ENCODE measurements at regions not wholly inside any gene's neighbourhood (a gene's known extent, or its start where the extent isn't known, plus 50 kb on each side); places are given as distances from the start of the nearest gene placed in this dataset.

GRCh38 chr2:122021941-122022340, 266.5 kb downstream of the TSN start:
- H3K4me2 ChIP-seq: no peak overlapping the region

GRCh38 chr2:122022531-122022930, 267.1 kb downstream of the TSN start:
- H3K4me3 ChIP-seq: no peak overlapping the region
- H3K4me1 ChIP-seq: peaks cover 0 to 24% (median 4%) of the 10 kb centered on the region in 10 experiments; a peak in 7 of 20 replicates
- H3K36me3 ChIP-seq: no peaks in the 10 kb centered on the region
- no peaks in the 10 kb centered on the region for H3K27me3 ChIP-seq
- no peak overlapping the region for H3K27ac ChIP-seq
- no peak for TF ChIP-seq Cebpa-rat (IDR thresholded peaks at IDR 0.05)
- peak overlapping the region in 4 of 11 experiments; percentile 5 to 43 (median 26); a peak in 4 of 22 replicates for H3K4me2 ChIP-seq
- H4K20me1 ChIP-seq: no peaks in the 10 kb centered on the region
- peaks cover 0 to 8% (median 0%) of the 10 kb centered on the region in 11 experiments; a peak in 5 of 22 replicates for H3K9me3 ChIP-seq (replicated peaks in 1 of 11)
- H3K9ac ChIP-seq: no peak overlapping the region

More at GRCh38 chr2:122021941-122022340, 266.5 kb downstream of the TSN start:
- no peaks in the 10 kb centered on the region for H3K27me3 ChIP-seq
- peaks cover 0 to 24% (median 4%) of the 10 kb centered on the region in 10 experiments; a peak in 7 of 20 replicates for H3K4me1 ChIP-seq
- no peak for TF ChIP-seq Cebpa-rat (IDR thresholded peaks at IDR 0.05)
- no peaks in the 10 kb centered on the region for H3K36me3 ChIP-seq
- no peaks in the 10 kb centered on the region for H4K20me1 ChIP-seq
- no peak overlapping the region for H3K9ac ChIP-seq
- no peak overlapping the region for H3K4me3 ChIP-seq
- no peak overlapping the region for H3K27ac ChIP-seq
- peaks cover 0 to 8% (median 0%) of the 10 kb centered on the region in 11 experiments; a peak in 5 of 22 replicates for H3K9me3 ChIP-seq (replicated peaks in 1 of 11)

GRCh38 chr2:122023059-122023864, 267.8 kb downstream of the TSN start:
- no peaks in the 10 kb centered on the region for H4K20me1 ChIP-seq
- no peak overlapping the region for H3K27ac ChIP-seq
- no peaks in the 10 kb centered on the region for H3K36me3 ChIP-seq
- H3K4me3 ChIP-seq: no peak overlapping the region
- H3K9me3 ChIP-seq (replicated peaks in 1 of 11): peaks cover 0 to 8% (median 0%) of the 10 kb centered on the region in 11 experiments; a peak in 5 of 22 replicates
- no peaks in the 10 kb centered on the region for H3K27me3 ChIP-seq
- peaks cover 0 to 24% (median 4%) of the 10 kb centered on the region in 10 experiments; a peak in 7 of 20 replicates for H3K4me1 ChIP-seq
- H3K4me2 ChIP-seq: peak overlapping the region in 6 of 11 experiments; percentile 5 to 43 (median 18); a peak in 5 of 22 replicates
- no peak for TF ChIP-seq Cebpa-rat (IDR thresholded peaks at IDR 0.05)
- no peak overlapping the region for H3K9ac ChIP-seq

DNA sequence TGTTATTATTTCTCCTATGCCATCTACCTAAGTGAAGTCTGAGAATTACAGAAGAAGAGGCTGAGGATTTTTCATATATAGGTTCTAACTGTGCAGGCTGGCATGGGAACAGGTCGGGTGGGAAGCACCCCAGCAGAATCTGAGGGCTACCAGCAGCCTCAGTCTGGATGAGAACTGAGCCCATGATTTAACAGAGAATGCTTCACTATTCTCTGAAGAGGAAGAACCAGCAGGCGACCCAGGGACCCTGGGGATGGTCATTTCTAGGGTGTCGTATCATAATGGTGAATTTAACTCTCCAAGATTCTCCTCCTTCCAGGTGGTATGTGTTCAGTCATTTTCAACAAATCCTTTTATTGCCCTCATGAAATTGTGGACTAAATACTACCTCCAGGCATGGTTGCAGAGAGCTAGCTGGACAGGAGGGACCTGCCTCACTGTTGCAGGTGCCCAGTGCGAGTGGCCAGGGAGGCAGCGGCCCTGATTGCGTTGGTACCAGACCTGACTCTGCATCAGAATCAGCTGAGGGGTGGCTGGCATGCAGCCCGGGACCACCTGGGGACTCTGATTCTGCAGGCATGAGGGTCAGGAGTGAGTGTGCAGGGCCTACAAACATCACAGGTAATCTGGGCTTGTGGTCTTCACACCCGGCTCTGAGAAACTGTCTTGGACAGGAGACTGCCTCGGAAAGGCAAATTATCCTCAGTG, 272.2 kb downstream of the TSN start:
- Histone ChIP-seq H3K4me3 (no peak overlapping the region), H3K4me1 (peaks cover 14 to 26% (median 18%) of the 10 kb centered on the region in 10 experiments), H3K9ac (no peak overlapping the region), H3K4me2 (no peak overlapping the region), H4K20me1 (no peaks in the 10 kb centered on the region), H3K27ac (no peak overlapping the region), H3K9me3 (replicated peaks in 1 of 11) (peaks cover 0 to 5% (median 0%) of the 10 kb centered on the region in 11 experiments; a peak in 1 of 22 replicates), H3K36me3 (no peaks in the 10 kb centered on the region), H3K27me3 (no peaks in the 10 kb centered on the region)
- TF ChIP-seq Cebpa-rat (IDR thresholded peaks at IDR 0.05): no peak

DNA sequence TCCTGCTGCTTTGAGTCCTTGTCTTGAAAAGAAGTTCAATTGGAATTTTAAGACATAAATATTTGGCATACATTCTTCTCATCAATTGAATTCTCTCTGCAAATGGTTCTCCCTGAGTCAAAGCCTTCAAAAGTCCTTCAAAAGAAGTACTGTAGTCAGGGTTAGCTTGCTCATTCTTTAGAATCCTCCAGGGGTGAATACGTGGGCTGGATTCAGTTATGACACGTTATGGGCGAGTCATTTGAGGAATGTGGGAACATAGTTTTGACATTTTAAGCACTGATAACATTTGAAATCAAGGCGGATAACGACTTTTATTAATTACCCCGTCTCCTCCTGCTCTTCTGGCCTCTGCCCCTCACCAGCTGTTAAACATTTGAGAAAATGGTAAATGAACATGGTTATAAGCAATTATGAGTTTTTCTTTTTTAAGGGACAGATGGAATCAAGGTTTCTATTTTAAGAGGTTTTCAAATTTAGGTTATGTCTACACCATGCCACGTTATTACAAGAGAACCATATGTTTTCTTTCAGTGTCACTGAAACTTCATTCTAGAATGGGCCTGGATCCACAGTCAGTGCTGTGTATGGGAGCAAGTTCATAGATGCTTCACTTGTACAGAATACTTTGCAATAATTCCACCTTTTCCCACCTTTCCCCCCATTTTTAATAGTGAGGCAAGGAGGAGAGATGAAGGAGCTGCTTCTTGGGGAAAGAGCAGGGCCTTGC, 273.1 kb downstream of the TSN start:
- H3K27me3 ChIP-seq: no peaks in the 10 kb centered on the region
- H3K4me2 ChIP-seq: no peak overlapping the region
- H3K9me3 ChIP-seq (replicated peaks in 1 of 11): peaks cover 0 to 5% (median 0%) of the 10 kb centered on the region in 11 experiments; a peak in 1 of 22 replicates
- H3K4me1 ChIP-seq: peaks cover 16 to 26% (median 23%) of the 10 kb centered on the region in 10 experiments
- H4K20me1 ChIP-seq: no peaks in the 10 kb centered on the region
- TF ChIP-seq Cebpa-rat (IDR thresholded peaks at IDR 0.05): no peak
- H3K36me3 ChIP-seq: no peaks in the 10 kb centered on the region
- no peak overlapping the region for H3K27ac ChIP-seq
- no peak overlapping the region for H3K4me3 ChIP-seq
- no peak overlapping the region for H3K9ac ChIP-seq

DNA sequence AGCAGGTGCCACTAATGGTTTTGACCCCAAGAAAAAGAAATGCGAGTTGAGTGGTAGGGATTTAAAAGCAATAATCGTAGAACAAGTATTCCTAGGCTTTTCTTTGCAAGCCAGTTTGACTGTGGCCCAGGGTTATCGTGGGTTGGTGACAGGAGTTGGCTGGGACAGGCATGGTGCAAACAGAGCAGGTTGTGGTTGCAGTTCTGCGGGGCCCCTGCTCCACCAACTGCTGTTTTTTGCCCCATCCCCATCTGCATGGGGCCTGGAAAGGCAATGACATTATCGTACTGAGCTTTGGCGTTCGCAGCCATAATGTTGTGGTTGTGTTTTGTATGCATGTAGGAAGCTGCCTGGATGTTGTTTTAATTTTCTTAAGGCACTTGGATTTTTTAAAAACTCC, 274.0 kb downstream of the TSN start:
- Histone ChIP-seq H3K27me3 (no peaks in the 10 kb centered on the region), H3K4me3 (no peak overlapping the region), H3K9me3 (replicated peaks in 1 of 11) (peaks cover 0 to 5% (median 0%) of the 10 kb centered on the region in 11 experiments; a peak in 1 of 22 replicates), H3K27ac (no peak overlapping the region), H3K9ac (no peak overlapping the region), H4K20me1 (no peaks in the 10 kb centered on the region), H3K4me1 (peaks cover 19 to 34% (median 32%) of the 10 kb centered on the region in 10 experiments), H3K36me3 (no peaks in the 10 kb centered on the region), H3K4me2 (no peak overlapping the region)
- no peak for TF ChIP-seq Cebpa-rat (IDR thresholded peaks at IDR 0.05)

DNA sequence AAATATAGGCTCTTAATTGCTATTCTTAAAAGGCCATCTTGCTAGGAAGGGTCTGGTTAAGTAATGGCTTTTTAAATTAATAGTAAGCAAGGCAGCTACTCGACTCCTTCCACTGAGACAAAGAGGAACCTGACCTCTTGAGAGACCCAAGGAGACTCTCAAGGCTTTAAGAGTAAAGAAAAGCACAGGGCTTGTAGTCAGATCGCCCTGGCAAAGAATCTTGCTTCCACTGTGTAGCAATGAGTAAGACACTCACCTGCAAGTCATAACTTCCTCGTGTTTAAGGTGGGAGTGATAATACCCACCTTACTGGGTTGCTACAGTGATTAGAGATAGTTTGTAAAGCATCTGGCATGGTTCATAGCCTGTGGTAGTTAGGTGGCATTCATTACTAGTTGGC, 274.5 kb downstream of the TSN start:
- Histone ChIP-seq H3K27ac (no peak overlapping the region), H4K20me1 (no peaks in the 10 kb centered on the region), H3K4me1 (peaks cover 24 to 39% (median 37%) of the 10 kb centered on the region in 10 experiments), H3K4me3 (no peak overlapping the region), H3K27me3 (no peaks in the 10 kb centered on the region), H3K9ac (no peak overlapping the region), H3K36me3 (no peaks in the 10 kb centered on the region), H3K4me2 (no peak overlapping the region), H3K9me3 (replicated peaks in 1 of 11) (peaks cover 0 to 5% (median 0%) of the 10 kb centered on the region in 11 experiments; a peak in 1 of 22 replicates)
- TF ChIP-seq Cebpa-rat (IDR thresholded peaks at IDR 0.05): no peak

GRCh38 chr2:122031544-122032263, 276.3 kb downstream of the TSN start:
- H3K36me3 ChIP-seq: no peaks in the 10 kb centered on the region
- no peak overlapping the region; a peak in 1 of 22 replicates for H3K9ac ChIP-seq
- H3K27ac ChIP-seq: peak overlapping the region in 1 of 11 experiments; percentile 17; a peak in 1 of 22 replicates
- H3K4me3 ChIP-seq: no peak overlapping the region
- H3K4me1 ChIP-seq: peaks cover 35 to 46% (median 46%) of the 10 kb centered on the region in 10 experiments
- no peaks in the 10 kb centered on the region for H4K20me1 ChIP-seq
- peak overlapping the region; percentile 52 to 82 (median 72) for H3K4me2 ChIP-seq
- peaks cover 0 to 5% (median 0%) of the 10 kb centered on the region in 11 experiments; a peak in 3 of 22 replicates for H3K9me3 ChIP-seq (replicated peaks in 1 of 11)
- H3K27me3 ChIP-seq: no peaks in the 10 kb centered on the region
- TF ChIP-seq Cebpa-rat (IDR thresholded peaks at IDR 0.05): no peak

All from BLaER1 treated with 17β-estradiol and CSF1 and Interleukin-3, amounts not matched to agents 10 nM and 100 nM (cell line).